ENCODE measurements at regions not wholly inside any gene's neighbourhood (a gene's known extent, or its start where the extent isn't known, plus 50 kb on each side); places are given as distances from the start of the nearest gene placed in this dataset.

- H3K4me1 ChIP-seq (replicated peaks in 1 of 2): peaks cover 0 to 12% of the 10 kb centered on the region in 2 donors
- 0 to 60% (median 18%) methylated on average over 1 to 19 of the region's 27 CpGs; no CpG with 5 or more reads in 3 of the 10 experiments for WGBS, 10 experiments
- ATAC-seq (replicated peaks in 6 of 8): peak in 4 of 8 experiments; percentile 62 to 73 (median 69)
- in situ Hi-C loops (cut with MboI; ENCODE audit: low pct_unique_long_range_greater_than_20kb in 2 of 9, low sequenced_read_pairs in 9 of 9, unreplicated experiment in 9 of 9): no loop called here
- no peak overlapping the region for H3K27ac ChIP-seq
- H3K4me3 ChIP-seq: no peak overlapping the region
Observed at GRCh38 chr22:49628391-49629260, 199.0 kb downstream of the BRD1 start.

- in situ Hi-C loops (cut with MboI; ENCODE audit: low pct_unique_long_range_greater_than_20kb in 2 of 9, low sequenced_read_pairs in 9 of 9, unreplicated experiment in 9 of 9): no loop called here
- ATAC-seq (replicated peaks in 6 of 8): no peak
Observed at GRCh38 chr22:49627217-49628181, 200.2 kb downstream of the BRD1 start.

GRCh38 chr22:49626361-49627216, 201.1 kb downstream of the BRD1 start:
- in situ Hi-C loops (cut with MboI; ENCODE audit: low pct_unique_long_range_greater_than_20kb in 2 of 9, low sequenced_read_pairs in 9 of 9, unreplicated experiment in 9 of 9): no loop called here
- H3K4me1 ChIP-seq (replicated peaks in 1 of 2): peaks cover 0 to 9% of the 10 kb centered on the region in 2 donors
- ATAC-seq (replicated peaks in 6 of 8): no peak
- H3K4me3 ChIP-seq: no peak overlapping the region
- 80 to 100% (median 80%) methylated on average over 1 to 3 of the region's 20 CpGs; no CpG with 5 or more reads in 7 of the 10 experiments for WGBS, 10 experiments
- no peak overlapping the region for H3K27ac ChIP-seq

More at GRCh38 chr22:49627217-49628181, 200.2 kb downstream of the BRD1 start:
- no peak overlapping the region for H3K27ac ChIP-seq
- H3K4me1 ChIP-seq (replicated peaks in 1 of 2): peaks cover 0 to 9% of the 10 kb centered on the region in 2 donors
- WGBS, 10 experiments: 18 to 80% (median 60%) methylated on average over 3 to 12 of the region's 31 CpGs; no CpG with 5 or more reads in 4 of the 10 experiments
- H3K4me3 ChIP-seq: no peak overlapping the region

- H3K27ac ChIP-seq: no peak overlapping the region
- no peak for ATAC-seq (replicated peaks in 6 of 8)
- peaks cover 0 to 9% of the 10 kb centered on the region in 2 donors for H3K4me1 ChIP-seq (replicated peaks in 1 of 2)
- no peak overlapping the region for H3K4me3 ChIP-seq
- WGBS, 10 experiments: 23 to 74% (median 58%) methylated on average over 1 to 14 of the region's 19 CpGs; no CpG with 5 or more reads in 4 of the 10 experiments
- in situ Hi-C loops (cut with MboI; ENCODE audit: low pct_unique_long_range_greater_than_20kb in 2 of 9, low sequenced_read_pairs in 9 of 9, unreplicated experiment in 9 of 9): no loop called here
Observed at GRCh38 chr22:49624421-49625177, 203.1 kb downstream of the BRD1 start.

- H3K4me1 ChIP-seq (replicated peaks in 1 of 2): peaks cover 0 to 4% of the 10 kb centered on the region in 2 donors
- ATAC-seq (replicated peaks in 6 of 8): no peak
- H3K4me3 ChIP-seq: no peak overlapping the region
- in situ Hi-C loops (cut with MboI; ENCODE audit: low pct_unique_long_range_greater_than_20kb in 2 of 9, low sequenced_read_pairs in 9 of 9, unreplicated experiment in 9 of 9): no loop called here
- WGBS, 10 experiments: 0 to 100% (median 64%) methylated on average over 2 to 4 of the region's 13 CpGs; no CpG with 5 or more reads in 6 of the 10 experiments
- no peak overlapping the region for H3K27ac ChIP-seq
Observed at GRCh38 chr22:49623715-49624114, 204.0 kb downstream of the BRD1 start.

DNA sequence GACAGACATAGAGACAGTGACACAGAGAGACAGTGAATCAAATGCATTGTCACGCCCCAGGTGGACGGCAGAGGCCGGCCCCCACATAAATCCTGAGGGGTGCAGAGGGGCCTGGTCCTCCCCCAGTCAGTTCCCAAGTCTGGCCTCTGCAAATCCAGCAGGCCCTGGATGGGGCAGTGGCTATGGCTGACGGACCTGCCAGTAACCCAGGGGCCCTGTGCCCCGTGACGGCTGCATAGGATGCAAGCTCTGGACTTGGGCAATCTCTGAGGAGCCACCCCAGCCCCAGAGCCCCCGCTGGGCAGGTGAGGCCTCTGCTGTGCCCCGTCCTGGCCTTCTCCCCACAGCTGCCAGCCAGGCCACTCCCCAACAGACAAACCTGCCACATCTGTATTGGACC, 204.5 kb downstream of the BRD1 start:
- 60% methylated on average over 1 to 2 of the region's 8 CpGs; no CpG with 5 or more reads in 8 of the 10 experiments for WGBS, 10 experiments
- H3K4me1 ChIP-seq (replicated peaks in 1 of 2): no peaks in the 10 kb centered on the region
- in situ Hi-C loops (cut with MboI; ENCODE audit: low pct_unique_long_range_greater_than_20kb in 2 of 9, low sequenced_read_pairs in 9 of 9, unreplicated experiment in 9 of 9): no loop called here
- no peak overlapping the region for H3K27ac ChIP-seq
- H3K4me3 ChIP-seq: no peak overlapping the region
- ATAC-seq (replicated peaks in 6 of 8): peak in 1 of 8 experiments; percentile 24

GRCh38 chr22:49622241-49623105, 205.2 kb downstream of the BRD1 start:
- H3K27ac ChIP-seq: no peak overlapping the region
- ATAC-seq (replicated peaks in 6 of 8): no peak
- in situ Hi-C loops (cut with MboI; ENCODE audit: low pct_unique_long_range_greater_than_20kb in 2 of 9, low sequenced_read_pairs in 9 of 9, unreplicated experiment in 9 of 9): no loop called here
- no peak overlapping the region for H3K4me3 ChIP-seq
- H3K4me1 ChIP-seq (replicated peaks in 1 of 2): no peaks in the 10 kb centered on the region
- WGBS, 10 experiments: 17 to 92% (median 62%) methylated on average over 1 to 9 of the region's 29 CpGs; no CpG with 5 or more reads in 3 of the 10 experiments

GRCh38 chr22:49621601-49622210, 206.0 kb downstream of the BRD1 start:
- H3K4me1 ChIP-seq (replicated peaks in 1 of 2): no peaks in the 10 kb centered on the region
- no peak for ATAC-seq (replicated peaks in 6 of 8)
- no peak overlapping the region for H3K4me3 ChIP-seq
- WGBS, 10 experiments: 4 to 69% (median 50%) methylated on average over 4 to 5 of the region's 20 CpGs; no CpG with 5 or more reads in 7 of the 10 experiments
- in situ Hi-C loops (cut with MboI; ENCODE audit: low pct_unique_long_range_greater_than_20kb in 2 of 9, low sequenced_read_pairs in 9 of 9, unreplicated experiment in 9 of 9): no loop called here
- H3K27ac ChIP-seq: no peak overlapping the region

DNA sequence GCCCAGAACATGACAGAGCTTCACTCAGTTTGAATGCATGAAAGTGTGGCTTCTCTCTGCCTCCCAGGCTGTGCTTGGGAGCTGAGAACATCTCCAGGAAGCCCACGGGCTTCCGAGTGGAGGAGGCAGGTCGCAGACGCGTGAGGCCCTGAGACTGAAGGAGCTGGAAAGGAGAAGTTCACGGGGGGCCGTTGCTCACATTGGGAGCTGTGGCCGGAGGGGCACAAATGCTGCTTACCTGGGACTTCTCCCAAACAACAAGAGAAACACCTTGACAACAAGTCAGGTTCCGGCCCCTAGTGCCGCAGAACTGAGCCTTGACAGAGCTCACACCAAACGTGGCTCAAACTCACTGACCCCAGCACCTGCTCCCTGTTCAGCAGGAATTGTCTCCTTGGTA, 207.0 kb downstream of the BRD1 start:
- Histone ChIP-seq H3K27ac (no peak overlapping the region), H3K4me3 (no peak overlapping the region), H3K4me1 (replicated peaks in 1 of 2) (no peaks in the 10 kb centered on the region)
- 28 to 100% (median 73%) methylated on average over 1 to 10 of the region's 11 CpGs; no CpG with 5 or more reads in 3 of the 10 experiments for WGBS, 10 experiments
- in situ Hi-C loops (cut with MboI; ENCODE audit: low pct_unique_long_range_greater_than_20kb in 2 of 9, low sequenced_read_pairs in 9 of 9, unreplicated experiment in 9 of 9): no loop called here
- ATAC-seq (replicated peaks in 6 of 8): no peak

- ATAC-seq (replicated peaks in 6 of 8): no peak
- Histone ChIP-seq H3K4me1 (replicated peaks in 1 of 2) (no peaks in the 10 kb centered on the region), H3K4me3 (no peak overlapping the region), H3K27ac (no peak overlapping the region)
- in situ Hi-C loops (cut with MboI; ENCODE audit: low pct_unique_long_range_greater_than_20kb in 2 of 9, low sequenced_read_pairs in 9 of 9, unreplicated experiment in 9 of 9): no loop called here
- 0 to 85% (median 62%) methylated on average over 1 to 10 of the region's 19 CpGs; no CpG with 5 or more reads in 4 of the 10 experiments for WGBS, 10 experiments
Observed at GRCh38 chr22:49620003-49620556, 207.6 kb downstream of the BRD1 start.
